ENCODE measurements at regions not wholly inside any gene's neighbourhood (a gene's known extent, or its start where the extent isn't known, plus 50 kb on each side); places are given as distances from the start of the nearest gene placed in this dataset.

DNA sequence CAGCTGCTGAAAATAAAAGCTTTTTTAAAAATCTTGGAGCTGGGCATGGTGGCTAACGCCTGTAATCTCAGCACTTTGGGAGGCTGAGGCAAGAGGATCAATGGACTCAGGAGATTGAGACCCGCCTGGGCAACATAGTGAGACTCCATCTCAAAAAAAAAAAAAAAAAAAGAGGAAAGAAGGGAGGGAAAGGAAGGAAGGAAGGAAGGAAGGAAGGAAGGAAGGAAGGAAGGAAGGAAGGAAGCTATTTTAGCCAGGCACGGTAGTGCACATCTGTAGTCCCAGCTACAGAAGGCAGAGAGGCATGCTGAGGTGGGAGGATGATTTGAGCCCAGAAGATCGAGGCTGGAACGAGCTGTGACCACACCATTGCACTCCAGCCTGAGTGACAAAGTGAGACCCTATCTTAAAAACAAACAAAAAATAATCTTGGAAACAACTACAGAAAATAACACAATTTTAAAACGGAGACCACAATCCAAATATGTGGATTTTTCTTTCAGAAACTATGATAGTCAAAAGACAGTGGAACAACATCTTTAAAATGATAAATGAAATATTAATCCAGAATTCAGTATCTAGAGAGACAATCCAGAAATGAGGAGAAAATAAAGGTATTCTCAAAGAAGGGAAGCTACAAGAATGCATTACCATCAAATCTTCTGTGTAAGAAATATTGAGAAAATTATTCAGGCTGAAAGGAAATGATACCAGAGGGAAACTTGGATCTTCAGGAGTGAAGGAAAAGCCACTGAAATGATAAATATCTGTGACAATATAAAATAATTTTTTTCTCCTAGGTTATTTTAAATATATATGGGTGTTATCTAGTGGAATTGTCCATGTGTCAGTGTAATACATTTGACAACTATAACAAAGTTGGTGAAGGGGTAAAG is 182.0 kb downstream of the GPX5 start:
- no peak for DNase-seq (ENCODE audit: low read depth, low spot score)

DNA sequence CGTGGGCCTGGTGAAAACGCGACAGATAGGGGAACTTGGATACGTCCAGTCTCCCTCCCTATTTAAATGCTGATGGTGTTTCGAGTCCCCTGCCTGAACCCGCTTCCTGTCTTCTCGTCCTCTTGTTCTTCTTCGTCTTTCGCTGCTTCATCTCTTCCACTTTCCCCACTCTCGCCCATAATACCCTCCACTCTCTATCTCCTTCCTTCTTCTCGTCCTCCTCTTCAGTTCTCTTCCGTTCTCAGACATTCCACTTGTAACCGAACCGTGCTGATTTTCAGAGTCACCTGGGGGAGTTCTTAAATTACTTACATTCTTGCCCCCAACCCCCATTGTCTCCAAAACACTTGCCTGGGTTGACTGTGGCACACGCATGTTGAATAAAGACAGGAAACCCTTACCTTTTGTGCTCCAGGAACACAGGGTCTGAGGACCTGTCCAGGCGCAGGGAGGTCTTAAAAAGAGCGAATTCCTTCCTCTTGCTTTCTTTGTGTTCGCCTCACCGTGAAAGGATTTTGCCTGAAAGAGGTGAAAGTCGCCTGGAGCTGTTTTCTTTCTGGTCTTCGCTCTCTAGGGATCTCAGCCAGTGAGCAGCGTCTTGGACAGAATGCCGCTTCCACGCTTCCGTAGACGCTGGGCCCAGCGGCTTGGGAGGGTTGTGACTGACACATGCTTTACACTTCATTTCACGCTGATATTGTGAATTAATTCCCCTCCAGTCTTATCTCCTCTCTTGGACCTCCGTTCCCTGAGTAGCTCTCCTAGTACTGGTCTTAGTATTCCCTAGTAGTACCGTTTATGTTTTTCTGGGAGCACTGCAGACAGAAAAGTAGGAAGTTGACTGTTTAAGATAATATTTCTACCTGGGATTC is 184.0 kb downstream of the GPX5 start:
- DNase-seq (ENCODE audit: low read depth, low spot score): no peak

DNA sequence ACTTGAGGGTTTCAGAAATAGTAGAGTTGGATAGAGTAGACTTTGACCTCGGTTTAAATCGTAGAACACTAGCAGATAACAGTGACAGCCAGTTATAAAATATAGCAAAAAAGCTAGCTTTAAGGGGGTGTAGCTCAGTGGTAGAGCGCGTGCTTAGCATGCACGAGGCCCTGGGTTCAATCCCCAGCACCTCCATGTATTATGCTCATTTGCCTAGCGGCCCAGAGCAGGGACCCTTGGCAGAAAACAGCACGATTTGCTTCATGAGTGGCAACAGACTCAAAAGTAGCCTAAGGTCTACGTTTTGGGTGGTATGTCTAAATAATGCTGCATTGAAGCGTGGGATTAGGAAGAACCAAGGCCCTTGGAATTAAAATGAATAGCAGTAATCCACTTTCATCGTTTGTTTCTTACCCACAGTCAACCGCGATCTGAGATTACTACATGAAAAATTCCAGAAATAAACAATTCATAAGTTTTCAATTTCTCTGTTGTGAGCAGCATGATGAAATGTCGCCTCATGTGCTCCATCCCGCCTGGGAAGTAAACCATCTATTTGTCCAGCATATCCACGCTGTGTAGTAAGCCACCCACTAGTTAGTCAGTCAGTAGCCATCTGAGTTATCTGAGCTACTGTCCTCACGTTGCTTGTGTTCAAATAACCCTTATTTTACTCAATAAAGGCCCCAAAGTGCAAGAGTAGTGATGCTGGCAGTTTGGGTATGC is 184.9 kb downstream of the GPX5 start:
- no peak for DNase-seq (ENCODE audit: low read depth, low spot score)

DNA sequence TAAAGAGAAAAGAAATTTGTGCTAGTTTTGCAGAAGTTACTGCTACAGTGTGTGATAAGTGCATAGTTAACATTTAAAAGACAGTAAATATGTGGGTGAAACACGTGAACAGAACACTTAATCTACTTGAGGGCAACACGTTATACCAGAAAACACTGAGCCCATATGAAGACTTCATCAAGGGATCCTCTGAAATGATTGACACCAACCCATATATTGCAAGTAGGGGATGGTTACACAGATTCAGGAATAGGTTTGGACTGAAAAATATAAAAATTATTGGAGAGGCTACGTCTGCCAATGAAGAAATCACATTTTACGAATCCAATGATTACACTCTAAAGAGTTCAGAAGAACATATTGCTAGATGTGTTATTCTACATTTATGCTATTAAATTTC is 185.6 kb downstream of the GPX5 start:
- DNase-seq (ENCODE audit: low read depth, low spot score): no peak

DNA sequence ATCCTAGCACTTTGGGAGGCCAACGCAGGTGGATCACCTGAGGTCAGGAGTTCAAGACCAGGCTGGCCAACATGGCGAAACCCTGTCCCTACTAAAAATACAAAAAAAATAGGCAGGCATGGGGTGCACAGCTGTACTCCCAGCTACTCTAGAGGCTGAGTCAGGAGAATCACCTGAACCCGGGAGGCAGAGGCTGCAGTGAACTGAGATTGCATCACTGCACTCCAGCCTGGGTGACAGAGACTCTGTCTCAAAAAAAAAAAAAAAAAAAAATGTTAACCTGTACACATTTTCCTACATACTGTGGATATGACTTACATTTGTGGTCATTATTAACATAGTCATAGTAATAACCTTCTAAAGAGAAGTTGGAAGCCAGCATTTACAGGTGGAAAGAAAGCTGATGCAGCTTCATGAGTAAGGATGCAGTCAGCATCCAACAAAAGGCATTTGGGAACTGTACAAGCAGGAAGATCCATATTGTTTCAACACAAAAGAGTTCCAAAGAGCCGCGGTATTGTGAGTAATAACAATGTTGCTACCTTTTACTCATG is 186.2 kb downstream of the GPX5 start:
- DNase-seq (ENCODE audit: low read depth, low spot score): no peak

DNA sequence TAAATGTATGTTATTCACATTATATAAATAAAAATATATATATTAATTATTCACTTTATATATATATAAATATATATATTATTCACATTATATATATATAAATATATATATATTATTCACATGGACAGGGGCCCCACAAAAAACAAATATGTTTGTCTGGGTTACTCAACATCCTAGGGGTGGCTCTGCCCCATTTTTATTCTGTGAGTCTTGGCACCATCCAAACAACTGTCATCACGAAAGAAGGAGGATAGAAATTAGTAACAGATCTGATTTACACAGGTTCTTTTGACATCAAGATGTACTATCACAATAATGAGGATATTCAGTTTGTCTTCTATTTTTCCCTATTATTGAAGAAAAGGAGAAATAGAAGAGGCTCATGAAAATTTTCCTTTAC is 187.3 kb downstream of the GPX5 start:
- no peak for DNase-seq (ENCODE audit: low read depth, low spot score)

DNA sequence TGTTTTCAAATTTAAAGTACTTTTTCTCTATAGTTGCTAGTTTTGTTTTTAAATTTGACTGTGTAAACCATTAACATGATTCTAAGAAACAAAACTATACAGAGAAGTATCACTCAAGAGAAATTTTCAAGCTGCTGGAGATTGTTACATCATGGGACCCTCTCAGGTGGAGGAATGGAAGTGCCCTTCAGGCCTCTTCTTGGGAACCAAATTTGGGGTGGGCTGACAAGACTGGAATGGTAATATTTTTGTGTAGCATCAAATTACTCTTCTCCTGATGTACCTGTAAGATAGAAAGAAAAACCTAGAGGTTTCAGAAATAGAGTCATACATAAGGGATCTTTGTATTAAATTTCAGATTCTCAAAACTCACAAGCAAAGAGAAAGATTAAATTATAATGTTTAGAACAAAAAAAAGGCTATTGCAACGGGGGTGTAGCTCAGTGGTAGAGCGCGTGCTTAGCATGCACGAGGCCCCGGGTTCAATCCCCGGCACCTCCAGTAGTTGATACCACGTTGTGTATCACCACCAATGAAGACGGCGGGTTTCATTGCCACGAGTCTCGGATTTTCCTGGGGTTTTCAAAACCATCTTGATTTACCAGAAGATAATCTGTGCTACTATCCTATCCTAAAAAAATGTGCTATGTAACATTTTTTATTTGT is 193.7 kb downstream of the GPX5 start:
- no peak for DNase-seq (ENCODE audit: low read depth, low spot score)

DNA sequence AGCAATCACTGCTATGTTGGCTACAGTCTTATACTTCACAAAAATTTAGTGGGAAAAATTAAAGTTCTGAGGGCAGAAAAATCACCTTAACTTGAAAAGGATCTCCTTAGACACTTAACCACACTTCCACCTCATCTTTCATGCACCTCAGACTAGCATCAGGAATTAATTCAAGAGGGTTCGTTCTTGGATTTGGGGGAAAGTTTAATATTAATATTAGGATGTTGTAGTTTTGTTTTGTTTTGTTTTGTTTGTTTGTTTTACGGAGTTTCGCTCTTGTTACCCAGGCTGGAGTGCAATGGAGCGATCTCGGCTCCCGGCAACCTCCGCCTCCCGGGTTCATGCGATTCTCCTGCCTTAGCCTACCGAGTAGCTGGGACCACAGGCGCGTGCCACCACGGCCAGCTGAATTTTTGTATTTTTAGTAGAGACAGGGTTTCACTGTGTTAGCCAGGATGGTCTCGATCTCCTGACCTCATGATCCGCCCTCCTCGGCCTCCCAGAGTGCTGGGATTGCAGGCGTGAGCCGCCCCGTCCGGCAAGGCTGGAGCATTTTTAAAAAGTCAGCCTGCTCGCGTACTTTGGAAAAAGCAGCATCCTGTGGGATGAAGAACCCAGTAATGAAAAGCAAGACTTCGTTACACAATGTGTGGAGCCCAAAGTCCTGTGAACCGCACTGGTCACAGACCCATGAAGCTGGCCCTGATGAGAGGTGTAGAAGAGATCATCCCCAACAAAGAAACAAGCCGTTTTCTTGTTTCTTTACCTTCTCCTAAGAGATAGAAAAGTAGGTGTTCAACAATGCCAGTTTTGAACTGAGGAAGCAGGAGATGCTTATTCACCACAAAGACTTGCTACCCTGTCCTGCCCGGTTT is 194.9 kb downstream of the GPX5 start:
- DNase-seq (ENCODE audit: low read depth, low spot score): no peak

DNA sequence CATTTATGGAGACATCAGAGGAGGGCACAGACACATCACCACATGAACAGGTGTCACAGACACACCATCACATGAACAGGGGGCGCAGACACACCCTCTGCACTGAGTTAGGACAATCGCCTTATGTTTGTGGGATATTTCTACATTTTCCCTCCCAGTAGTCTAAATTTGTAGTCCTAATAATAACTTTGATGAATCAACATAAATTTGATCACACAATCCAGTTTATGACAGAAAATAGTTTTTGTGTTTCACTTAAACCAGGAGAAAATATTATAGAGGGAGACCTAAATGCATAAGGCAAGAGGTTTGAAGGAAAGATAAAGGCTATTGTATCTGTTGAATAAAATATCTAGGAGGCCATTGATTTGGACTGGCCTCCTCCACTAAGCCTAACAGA is 195.7 kb downstream of the GPX5 start:
- no peak for DNase-seq (ENCODE audit: low read depth, low spot score)

DNA sequence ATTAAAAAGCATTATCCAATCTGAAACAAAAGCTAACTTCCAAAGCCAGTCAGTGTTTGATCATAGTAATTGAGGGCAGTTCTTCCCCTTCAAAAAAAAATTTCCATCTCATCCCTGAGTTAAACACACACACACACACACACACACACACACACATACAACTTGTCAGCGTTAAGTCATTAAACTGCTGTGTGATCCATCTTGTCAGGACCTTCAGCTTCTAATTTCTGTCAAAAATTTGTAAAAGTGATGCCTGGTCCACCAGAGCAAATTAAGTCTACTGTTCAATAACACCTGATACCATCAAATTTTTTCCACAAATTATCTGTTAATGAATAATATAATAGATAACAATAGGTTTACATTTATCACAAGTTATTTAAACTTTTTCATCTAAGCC is 198.7 kb downstream of the GPX5 start:
- no peak for DNase-seq (ENCODE audit: low read depth, low spot score)

DNA sequence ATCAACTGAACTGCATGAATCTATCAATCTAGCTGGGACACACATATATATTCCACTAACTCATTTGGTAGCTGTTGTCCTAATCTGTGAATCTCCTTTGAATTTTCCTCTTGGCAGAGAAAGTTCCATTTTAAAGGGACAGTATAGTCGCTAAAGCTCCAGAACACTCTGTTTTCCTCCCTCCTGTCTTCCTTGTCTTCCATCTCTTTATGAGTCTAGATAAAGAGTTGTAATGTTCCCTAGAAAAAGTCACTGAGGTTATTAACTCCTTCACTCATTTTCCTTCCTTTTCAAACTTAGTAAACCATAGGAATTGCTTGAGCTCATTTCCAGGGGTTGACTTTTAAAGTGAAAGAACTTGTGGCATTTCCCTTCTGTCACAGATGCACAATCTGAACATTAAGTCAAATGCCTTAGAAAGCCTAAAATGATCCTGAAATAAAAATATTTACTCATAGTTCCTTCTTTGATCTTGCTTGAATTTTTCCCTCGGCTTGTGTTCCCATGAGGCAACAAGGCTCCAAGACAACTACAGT is 198.4 kb downstream of the TRIM27 start:
- no peak for DNase-seq (ENCODE audit: low read depth, low spot score)

DNA sequence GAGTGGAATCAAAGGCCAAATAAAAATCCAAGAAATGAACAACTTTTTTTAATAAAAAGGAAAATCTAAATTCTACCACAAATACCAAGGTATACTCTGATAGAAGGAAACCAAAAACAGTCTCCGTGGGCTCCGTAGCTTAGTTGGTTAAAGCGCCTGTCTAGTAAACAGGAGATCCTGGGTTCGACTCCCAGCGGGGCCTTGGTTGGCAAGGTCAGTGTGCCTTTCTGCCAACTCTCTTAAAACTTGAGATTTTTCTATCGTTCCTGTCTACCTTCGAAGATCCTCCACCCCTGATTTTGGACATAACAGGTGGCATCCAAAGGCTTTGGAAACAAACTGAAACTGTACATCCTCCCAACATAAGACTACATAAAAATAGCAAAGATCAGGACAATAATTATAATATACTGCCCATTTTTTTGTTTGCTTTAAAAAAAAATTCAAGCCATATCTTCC is 197.9 kb downstream of the TRIM27 start:
- DNase-seq (ENCODE audit: low read depth, low spot score): no peak

DNA sequence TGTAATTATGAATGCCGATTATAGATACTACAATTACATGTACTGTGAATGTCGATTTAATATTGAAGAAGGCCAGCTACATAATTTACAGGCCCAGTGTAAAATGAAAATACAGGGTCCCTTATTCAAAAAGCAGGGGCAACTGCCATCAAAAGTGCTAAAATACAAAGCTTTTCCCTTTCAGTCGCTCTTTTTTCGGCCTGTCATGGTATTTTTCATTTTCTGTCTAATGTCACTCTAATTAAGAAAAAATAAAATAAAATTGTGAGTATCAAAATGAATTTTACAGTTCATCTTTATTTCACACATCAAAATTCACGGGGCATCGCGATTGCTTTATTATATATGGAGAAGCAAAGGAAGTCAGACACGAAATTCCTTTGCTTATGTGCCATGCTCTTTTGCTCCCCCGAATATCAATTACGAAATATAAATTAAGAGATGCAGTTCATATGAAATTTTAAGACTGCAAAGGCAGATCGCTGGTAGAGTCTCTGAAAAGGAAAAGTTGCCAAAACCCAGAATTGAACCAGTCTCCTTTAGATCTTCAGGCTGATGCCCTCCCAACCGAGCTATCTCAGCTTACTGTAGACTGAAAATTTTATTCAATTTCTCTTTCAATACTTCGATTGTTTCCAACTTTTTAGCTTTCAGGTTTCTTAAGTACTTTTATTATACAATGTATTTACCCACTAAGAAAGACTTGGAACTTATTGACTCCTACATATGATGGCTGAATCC is 197.0 kb downstream of the TRIM27 start:
- no peak for DNase-seq (ENCODE audit: low read depth, low spot score)

DNA sequence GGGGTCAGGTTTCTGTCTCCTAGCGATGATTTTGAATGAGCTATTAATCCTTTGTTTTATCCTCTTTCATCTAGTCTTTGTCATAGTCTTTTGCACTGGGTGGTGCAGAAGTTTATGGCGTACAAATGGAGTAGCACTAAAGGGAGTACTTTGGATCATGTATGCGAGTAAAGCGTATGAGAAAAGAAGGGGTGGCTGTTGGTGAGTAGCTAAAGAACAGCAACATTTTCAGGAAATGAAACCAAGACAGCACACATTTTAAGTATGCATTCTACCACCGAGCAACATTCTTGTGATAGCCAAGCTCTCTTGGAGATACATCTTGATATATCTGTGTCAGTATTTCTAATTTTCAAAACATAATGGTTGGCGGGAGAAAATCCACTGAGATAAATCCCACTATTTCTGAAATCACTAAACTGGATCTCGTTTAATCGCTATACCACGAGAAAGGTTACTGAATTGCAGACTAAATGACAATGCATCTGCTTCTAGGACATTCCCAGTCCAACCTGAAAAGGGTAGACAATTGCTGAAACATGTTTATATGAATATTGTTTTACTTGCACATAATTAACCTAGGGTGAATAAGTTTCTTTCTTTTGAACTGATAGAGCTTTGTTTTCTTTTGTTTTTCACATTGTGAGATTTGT is 196.1 kb downstream of the TRIM27 start:
- no peak for DNase-seq (ENCODE audit: low read depth, low spot score)

DNA sequence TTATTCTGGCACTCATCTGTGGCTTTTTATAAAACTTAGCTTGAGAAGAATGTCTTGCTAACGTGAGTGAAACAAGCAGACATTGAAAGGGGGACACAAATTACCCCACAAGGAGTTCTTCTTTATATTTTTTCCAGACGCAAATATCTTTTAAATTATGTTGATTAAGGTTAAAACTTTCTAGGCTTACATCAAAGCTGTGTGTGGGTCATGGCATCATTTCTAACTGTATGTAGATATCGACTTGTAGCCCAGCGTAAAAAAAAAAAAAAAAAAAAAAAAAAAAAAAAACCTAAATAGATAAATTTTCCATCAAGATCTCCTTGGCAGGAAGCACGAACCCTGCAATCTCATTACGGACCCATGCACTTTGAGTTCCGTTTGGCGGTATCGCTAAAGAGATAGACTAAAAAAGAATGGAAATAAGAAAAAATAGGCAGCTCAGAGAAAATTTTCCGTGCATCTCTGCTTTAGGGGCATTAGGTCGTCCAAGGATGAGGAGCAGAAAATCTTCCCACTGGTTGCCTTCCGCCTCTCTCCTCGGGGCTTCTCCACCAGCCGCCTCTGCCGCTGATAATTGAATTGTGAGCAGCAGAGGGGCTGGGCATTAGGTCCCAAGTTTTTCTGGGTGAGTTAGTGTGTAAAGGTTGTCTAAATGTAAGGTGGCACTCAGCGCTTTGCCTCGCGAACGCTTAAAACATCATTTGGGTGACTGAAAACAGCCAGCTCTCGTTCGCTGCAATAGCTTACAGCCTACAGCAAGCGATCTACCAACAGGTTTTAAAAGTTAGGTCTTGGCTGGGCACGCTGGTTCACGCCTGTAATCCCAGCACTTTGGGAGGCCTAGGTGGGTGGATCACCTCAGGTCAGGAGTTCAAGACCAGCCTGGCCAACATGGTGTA is 194.0 kb downstream of the TRIM27 start:
- DNase-seq (ENCODE audit: low read depth, low spot score): no peak

DNA sequence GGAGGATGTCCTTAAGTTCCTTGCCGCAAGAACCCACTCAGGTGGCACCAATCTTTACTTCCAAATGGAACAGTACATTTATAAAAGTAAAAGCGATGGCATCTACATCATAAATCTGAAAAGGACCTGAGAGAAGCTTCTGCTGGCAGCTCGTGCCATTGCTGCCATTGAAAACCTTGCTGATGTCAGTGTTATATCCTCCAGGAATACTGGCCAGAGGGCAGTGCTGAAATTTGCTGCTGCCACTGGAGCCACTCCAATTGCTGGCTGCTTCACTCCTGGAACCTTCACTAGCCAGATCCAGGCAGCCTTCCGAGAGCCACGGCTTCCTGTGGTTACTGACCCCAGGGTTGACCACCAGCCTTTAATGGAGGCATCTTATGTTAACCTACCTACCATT is 191.7 kb downstream of the TRIM27 start:
- DNase-seq (ENCODE audit: low read depth, low spot score): no peak

DNA sequence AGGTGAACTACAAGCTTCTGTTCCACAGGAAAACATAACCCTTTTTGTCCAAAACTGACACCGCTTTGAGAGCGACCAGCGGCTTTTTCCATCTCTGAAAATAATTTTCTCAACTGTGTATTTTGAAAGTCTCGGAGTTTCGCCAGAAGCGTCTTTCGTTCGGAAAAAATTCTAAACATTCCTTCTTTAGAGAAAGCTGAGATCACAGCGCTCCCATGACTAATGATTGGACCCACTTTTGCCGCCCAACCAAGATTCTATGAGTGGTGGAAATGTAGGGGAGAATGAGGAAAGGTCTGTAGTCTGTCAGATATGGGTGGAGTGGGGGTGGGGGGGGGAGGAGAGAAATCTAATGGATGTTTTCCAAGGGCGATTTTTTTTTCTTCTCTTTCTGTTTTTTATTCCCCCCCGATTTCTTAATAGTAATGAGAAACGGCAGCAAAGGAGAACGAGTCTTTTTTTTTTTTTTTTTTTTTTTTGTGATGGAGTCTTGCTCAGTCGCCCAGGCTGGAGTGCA is 189.3 kb downstream of the TRIM27 start:
- no peak for DNase-seq (ENCODE audit: low read depth, low spot score)
